ENCODE measurements at regions not wholly inside any gene's neighbourhood (a gene's known extent, or its start where the extent isn't known, plus 50 kb on each side); places are given as distances from the start of the nearest gene placed in this dataset.

DNA sequence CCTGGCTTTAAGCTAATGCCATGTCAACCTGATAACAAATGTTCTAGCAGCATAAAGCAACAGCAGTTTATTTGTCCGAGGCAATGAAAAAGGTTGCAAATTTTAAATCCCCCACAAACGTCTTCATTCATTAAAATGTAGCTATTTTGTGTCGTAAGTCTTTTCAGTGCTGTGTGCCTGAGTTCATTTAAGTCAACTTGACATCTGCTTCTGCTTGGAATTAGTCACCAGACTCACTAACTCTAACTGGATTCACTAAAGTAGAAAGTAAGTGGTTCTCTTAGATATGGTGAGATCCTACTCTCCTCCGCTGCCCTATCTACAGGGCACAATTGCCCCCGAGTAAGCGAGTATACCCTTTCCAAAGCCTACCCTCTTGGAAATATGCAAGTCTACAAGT, 118.4 kb upstream of the CHRM3 start:
- DNase-seq (ENCODE audit: low spot score), result no peak

DNA sequence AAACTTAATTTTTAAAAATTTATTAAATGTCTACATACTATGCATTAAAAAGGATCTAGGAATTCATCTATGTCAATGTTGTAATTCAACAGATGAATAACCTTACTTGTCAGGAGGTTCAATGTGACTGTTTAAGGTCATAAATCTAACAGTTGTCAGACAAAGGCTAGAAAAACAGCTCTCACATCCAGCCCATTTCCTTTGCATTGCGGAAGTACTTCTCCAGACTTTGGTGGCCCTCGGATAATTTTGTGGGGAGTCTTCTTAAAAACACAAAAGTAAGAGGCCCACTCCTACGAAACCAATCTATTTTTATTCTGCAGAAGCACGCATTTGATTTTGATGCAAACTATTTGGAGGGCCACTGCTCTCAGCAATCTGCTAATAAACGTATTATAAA, 122.6 kb upstream of the CHRM3 start:
- DNase-seq (ENCODE audit: low spot score), result no peak

DNA sequence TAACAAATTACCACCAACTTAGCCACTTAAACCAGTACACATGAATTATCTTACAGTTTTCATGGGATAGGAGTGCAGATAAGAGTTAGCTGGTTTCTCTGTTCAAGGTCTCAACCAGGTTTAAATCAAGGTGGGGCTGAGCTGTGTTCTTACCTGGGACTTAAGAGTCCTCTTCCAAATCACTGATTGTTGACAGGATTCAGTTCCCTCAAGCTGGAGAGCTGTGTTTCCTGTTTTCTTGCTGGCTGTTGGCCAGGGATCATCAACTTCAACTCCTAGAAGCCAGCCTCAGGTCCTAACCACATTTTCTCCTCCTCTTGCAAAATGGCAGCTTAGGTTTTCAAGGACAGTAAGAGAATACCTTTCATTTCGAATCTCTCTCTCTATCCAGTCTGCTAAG, 123.8 kb upstream of the CHRM3 start:
- no peak for DNase-seq (ENCODE audit: low spot score)

DNA sequence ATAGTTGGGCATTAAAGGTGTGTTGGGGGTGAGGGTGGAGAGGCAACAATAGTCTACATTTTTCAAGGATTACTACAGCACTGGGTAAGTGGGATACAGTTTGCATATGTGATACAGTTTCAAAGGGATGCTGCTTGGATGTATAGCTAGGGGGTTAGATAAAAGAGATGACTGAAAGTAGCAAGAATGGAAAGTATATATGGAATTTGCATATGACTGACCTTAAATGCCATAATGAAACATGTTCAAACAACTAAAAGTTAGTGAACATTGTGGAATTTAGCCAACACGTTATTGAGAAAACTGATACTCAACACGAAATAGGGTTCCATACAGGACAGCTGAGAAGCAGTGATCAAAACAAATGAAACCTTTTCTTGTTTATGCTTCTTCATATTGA, 124.8 kb upstream of the CHRM3 start:
- DNase-seq (ENCODE audit: low spot score), result no peak

DNA sequence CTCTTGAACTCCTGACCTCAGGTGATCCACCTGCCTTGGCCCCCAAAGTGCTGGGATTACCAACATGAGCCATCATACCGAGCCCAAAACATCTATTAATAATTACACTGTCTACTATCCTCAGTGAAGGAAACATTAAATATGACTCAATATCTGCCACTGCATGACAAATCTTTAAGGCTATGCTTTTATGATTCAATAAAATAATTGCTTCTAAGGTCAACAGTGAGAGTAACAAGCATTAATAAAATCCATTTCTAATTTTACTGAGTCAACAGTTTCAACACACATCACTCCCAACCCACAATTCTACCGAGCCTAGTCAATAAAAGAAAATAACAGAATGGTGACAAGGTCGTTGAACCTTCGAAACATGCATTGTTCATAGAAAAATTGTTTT, 125.5 kb upstream of the CHRM3 start:
- DNase-seq (ENCODE audit: low spot score), result no peak

DNA sequence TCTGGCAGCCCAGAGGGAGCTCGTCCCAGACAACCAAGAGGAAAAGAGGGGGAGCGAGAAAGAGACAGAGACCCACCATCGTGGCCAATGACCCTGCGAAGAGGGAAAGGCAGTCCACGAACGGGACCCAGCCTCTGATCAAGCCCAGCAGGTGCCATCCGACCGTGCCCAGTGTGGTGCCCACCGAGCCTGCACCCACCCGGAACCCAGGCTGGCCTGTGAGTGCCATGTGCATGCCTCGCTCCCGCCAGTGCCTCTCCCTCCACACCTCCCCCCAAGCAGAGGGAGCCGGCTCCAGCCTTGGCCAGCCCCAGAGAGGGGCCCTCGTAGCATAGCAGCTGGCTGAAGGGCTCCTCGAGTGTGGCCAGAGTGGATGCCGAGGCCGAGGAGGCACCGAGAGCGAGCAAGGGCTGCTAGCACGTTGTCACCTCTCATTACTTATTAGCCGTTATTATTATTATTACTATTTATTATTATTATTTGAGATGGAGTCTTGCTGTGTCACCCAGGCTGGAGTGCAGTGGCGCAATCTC, 130.7 kb upstream of the CHRM3 start:
- no peak for DNase-seq (ENCODE audit: low spot score)

DNA sequence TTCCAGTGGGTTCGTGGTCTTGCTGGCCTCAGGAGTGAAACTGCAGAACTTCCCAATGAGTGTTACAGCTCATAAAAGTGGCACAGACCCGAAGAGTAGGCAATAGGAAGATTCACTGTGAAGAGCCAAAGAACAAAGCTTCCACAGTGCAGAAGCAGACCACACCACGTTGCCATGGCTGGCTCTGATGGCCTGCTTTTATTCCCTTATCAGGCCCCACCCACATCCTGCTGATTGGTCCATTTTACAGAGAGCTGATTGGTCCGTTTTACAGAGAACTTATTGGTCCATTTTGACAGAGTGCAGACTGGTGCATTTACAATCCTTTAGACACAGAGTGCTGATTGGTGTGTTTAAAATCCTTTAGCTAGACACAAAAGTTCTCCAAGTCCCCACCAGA, 131.4 kb upstream of the CHRM3 start:
- DNase-seq (ENCODE audit: low spot score), result no peak

DNA sequence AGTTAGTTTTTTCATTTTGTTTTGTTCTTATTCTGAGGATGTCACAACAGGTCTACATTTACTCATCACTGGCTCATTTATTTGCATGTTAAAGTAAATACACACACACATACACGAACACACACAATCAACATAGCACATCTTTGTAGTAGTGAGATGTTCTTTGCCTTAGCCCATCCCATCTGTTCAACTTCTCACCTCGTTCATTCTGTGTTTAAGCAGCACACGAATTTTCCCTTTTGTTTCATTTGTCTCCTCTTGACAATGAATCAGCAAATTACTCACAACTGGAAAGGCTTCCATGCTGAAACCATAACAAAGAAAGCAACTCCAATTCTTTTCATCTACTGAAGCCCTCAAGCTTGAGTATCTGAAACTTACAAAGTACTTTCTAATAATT, 133.3 kb upstream of the CHRM3 start:
- no peak for DNase-seq (ENCODE audit: low spot score)

DNA sequence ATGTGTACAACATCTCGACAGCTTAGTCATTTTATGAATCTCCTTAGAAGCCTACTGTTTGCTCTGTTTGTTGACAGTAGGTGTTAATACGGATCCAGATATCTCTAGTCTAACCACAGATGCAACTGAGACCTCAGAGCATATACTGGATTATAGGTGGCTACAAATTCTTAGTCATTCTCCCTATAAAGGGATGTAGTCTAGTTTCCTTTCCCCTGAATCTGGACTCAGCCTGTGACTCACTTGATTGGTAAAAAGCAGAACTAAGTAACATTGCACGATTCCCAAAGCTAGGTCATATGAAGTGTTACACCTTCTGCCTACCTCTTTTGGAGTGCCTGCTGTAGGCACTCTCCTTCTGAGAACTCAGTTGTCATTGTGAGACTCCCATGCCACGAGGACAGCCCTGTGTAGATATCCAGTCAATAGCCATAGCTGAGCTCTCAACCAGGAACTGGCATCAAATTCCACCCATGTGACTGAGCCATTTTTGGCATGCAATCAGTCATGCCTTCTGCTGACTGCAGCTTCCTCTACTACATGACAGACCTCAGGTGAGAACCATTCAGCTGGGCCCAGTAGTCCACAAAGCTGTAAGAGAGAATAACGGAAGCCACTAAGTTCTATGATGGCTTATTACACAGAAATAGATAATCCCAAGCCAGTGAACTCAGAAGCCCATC, 135.9 kb upstream of the CHRM3 start:
- DNase-seq (ENCODE audit: low spot score), result no peak

DNA sequence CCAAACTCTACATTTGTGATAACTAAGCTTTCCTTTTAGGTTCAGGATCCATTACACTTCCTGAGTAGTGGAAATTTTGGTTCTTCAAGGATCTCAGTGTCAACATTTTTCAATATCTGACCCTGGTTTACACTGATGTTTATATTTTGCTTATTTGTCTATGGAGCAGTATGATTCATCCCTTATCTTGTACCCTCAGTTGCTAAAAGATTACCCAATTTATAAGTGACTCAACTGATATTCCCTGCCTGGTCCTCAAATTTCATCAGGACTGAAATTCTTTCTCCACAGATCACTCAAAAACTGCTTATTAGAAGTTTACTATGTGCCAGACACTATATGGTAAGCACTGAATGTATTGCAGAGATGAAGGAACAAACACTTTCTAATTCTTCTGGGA, 139.1 kb upstream of the CHRM3 start:
- DNase-seq (ENCODE audit: low spot score), result no peak

DNA sequence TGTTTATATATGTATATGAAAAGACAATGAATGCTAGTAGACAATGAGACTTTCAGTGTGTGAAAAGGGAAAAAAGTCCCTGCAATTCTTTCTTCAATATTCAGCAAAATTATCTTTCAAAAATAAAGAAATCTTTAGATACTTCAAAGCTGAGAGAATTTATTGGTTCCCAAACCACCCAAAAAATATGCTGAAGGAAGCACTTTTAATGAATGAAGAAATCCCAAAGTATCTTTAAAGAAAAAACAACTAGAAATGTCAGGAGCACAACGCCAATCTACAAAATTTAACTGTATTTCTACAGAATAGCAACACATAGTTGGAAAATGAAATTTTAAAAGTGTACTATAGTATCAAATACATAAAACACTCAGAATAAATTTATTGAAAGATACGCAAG, 142.3 kb upstream of the CHRM3 start:
- DNase-seq (ENCODE audit: low spot score), result no peak

DNA sequence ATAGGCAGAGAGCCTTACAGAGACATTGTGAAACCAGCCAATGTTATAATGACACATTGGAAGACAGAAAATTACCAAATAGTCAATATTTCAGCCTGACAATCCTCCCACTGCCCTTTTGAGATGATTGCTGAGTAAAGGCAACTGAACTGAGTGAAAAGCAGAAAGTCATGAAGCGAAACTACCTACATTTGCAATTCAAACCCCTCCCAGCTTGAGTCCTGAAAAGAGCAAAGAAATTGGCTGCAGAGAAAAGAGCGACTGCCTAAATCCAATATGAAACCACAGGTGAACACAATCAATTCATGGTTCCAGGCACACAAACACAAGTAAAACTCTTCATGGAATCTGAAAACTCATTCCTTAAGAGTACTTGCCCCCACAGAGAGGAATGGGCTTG, 143.4 kb upstream of the CHRM3 start:
- DNase-seq (ENCODE audit: low spot score), result no peak

DNA sequence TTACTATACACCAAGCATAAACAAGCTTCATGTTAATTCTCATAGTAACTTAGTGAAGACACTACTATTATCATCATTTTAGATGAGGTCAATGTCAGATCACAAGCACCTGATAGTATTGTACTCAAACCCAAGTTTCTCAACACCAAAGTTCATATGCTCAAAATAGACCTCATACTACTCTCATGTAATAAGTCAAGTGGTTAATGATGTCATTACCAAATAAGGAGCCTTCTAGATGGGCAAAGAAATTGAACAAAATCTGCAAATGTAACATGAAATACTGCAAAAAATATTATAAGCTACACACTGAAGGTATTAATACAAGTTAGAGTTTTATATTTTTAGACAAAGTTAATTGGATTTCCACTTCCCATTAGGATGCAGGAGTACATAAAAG, 144.0 kb upstream of the CHRM3 start:
- no peak for DNase-seq (ENCODE audit: low spot score)

DNA sequence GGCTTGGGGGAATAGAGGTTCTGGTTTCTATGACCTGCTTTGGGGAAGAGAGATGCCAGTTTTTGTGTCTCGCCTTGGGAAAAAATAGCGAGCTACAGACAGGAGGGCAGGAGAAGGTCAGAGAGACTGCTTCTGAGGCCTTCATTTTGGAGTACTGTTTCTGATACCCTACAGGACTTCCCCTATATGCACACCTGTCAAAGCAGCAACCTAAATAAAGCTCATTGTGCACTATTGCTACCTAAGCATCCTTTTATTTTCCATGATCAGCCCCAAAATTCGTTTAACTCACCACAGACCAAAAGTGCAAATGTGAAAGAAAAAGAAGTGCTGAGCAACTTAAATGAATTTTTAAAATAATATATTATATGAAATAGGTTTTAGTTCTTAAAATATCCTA, 145.6 kb upstream of the CHRM3 start:
- DNase-seq (ENCODE audit: low spot score), result no peak

DNA sequence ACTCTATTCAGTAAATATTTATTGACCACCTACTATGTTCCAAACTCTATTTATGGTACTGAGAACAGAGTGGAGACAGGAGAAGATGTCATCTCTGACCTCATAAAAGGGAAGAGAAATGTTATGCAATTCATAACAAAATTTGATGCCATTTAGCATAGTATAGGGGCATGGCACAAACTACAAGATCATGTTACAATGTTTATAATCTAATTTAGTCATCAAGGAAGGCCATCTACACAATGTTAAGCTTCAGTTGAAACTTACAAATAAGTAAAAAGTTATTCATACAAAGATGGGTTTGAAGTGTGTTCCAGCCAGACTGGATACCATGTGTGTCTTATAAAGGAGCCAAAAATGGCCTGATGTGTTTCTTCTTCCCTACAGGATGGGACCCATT, 146.8 kb upstream of the CHRM3 start:
- DNase-seq (ENCODE audit: low spot score), result no peak

DNA sequence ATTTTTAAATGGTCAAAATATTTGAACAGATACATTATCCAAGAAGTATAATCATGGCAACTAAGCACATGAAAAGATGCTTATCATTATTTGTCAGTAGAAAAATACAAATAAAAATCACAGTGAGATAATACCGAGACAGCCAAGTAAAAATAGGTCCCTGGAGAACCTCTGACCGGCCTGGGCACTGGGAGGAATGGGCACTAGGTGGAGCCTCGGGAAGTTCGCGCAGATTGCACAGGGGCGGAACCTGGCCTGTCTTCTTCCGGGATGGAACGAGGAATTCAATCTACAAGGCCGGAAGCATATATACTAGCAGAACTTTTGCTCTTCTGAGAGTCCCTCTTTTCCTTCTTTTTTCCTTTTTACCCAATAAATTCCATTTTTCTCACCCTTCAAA, 148.5 kb upstream of the CHRM3 start:
- DNase-seq (ENCODE audit: low spot score), result no peak

DNA sequence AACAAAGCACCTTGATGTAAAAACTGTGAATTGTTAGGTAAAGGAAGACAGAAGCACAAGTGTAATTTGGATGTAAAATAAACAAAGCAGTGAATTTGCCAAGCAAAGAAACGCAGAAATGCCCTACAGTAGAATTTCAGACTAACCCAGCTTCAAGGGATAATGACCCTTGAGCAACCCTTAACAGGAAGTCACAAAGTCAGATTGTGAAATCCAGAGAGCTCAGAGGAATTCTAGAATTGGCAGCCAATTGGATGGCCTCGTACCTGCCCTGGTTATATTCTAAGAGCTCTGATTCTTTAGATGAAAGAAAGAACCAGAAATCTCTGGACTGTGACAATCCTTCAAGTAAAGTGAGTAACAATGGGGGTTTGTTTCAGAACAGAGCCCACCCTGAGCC, 152.7 kb upstream of the CHRM3 start:
- no peak for DNase-seq (ENCODE audit: low spot score)

DNA sequence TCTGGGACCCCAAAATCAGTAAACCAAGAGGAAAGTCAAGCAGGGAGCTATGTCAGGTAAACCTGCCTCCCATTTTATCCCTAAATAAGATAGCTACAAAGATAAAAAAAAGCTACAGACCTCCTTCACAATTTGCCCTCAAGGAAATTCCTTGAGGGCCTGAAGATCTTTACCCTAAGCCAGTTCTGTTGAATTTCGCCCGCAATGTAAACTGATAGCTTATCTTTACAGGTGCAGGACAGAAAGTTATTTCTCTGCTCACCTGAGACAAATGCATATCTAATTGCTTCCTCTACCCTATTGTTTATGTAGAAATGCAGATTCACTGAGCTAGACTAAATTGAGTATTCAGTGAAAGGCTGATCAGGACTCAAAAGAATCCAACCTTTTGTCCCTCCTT, 153.4 kb upstream of the CHRM3 start:
- no peak for DNase-seq (ENCODE audit: low spot score)

DNA sequence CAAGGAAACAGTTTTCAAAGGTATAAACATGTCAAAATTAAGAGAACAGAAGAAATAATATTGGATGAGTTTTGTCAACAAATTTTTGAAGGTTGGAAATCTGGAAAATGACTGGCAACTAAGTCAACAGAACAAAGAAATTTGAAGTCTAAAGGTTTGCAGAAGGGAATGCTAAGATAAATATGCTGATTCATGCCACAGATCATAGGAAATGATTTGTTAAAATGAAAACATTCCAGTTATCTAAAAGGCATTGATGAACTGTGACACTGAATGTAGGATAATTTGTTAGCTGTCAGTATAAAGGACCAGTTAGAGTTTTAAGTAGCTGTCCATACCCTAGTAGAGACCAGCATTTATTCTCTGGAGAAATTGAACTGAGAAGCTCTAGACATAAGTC, 157.9 kb upstream of the CHRM3 start:
- DNase-seq (ENCODE audit: low spot score), result no peak

DNA sequence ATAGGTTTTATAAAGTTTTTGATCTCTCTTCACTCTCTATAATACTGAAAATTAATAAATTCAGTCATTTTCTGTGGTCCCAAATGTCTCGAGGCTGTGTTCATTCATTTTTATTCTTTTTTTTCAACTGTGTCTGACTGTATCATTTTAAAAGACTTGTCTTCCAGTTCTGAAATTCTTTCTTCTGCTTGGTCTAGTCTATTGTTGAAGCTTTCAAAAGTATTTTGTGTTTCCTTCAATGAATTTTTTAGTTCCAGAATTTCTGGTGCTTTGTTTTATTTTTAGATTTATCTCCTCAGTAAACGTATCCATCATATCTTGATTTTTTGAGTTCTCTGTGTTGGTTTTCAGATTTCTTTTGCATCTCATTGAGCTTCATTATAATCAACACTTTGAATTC, 161.0 kb upstream of the CHRM3 start:
- no peak for DNase-seq (ENCODE audit: low spot score)

DNA sequence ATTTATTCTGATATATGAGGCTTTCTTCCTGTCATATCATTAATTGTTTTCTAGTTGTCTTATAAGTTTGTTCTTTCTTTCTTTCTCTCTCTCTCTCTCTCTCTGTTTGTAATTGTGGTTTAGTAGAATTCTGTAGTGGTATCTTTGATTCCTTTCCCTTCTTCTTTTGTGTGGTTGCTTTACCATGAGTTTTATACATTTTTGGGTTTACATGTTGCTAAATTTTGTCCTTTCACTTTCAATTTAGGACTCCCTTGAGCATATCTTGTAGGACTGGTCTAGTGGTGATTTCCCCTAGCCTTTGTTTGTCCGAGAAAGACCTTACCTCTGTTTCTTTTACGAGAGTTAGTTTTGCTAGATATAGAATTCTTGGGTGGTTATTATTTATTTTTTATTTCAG, 162.3 kb upstream of the CHRM3 start:
- no peak for DNase-seq (ENCODE audit: low spot score)

DNA sequence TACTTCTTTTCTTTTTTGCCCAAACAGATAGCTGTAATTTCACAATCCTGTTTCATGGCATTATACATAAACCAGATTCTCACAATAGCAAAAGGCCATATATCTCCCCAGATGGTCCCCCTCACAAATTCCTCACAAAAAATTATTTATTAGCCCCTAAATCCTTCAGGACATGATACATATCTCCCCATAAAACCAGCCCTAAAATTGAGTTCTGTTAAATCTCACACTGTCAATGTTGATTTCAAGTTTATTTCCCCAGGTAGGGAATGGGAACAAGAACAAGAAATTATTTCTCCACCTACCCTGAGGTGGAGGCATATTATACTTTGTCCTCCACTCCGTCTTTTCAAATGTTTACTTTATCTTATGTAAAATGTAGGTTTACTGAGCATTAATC, 163.4 kb upstream of the CHRM3 start:
- no peak for DNase-seq (ENCODE audit: low spot score)

DNA sequence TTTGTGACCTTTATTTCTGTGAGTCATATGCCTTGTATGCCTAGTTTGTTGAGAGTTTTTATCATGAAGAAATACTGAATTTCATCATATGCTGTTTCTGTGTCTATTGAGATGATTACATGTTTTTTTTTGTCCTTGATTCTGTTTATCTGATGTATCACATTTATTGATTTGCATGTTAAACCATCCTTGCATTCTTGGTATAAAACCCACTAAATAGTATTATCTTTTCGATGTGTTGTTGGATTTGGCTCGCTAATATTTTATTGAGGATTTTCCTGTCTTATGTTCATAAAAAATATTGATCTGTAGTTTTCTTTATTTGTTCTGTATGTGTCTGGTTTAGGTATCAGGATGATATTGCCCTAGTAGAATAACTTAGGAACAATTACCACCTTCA, 164.7 kb upstream of the CHRM3 start:
- DNase-seq (ENCODE audit: low spot score), result no peak

DNA sequence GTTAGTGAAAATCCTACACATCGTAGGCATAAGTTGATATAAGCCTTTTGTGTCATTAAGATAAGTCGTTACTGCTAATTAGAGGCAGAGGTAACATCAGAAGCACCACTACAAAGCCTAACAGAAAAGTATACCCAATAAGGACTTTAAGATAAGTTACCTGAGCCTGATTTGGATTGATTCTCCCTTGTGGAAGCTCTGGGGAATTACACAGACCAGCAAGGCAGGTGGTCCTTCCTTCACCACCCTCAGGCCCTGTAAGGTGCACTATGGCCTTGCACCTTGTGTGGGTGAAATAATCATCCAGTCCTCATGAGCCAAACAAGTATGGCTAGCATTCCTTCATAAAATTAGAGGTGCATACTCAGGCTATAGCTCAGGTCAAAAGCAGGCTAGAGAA, 166.7 kb upstream of the CHRM3 start:
- no peak for DNase-seq (ENCODE audit: low spot score)

DNA sequence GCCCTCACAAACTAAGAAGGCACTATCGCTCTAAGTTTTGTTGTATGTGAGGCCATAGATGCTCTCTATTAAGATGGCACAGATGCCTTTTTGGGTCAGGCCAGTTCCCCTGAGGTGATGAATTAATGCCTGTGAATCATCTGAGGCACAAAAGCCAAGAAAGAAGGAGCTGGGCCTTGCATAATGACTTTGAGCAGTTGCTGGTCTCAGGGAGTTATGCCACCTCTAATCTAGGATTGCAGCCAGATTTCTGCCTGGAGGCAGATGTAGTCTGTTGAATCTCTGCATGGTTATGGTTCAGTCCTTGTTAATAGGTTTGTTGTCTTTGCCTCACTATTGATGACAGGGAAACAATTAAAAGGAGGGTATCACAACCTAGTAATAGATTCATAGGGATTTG, 168.1 kb upstream of the CHRM3 start:
- no peak for DNase-seq (ENCODE audit: low spot score)

All from LoVo (cell line).